NCI-H2107 treated with DMSO at 0.1 percent for 48 hours (cell line): ENCODE measurements at regions not wholly inside any gene's neighbourhood (a gene's known extent, or its start where the extent isn't known, plus 50 kb on each side); places are given as distances from the start of the nearest gene placed in this dataset.

Source experiments
- DNase-seq: peaks from one replicate; lab custom pipeline; 2025; ENCODE audit not compliant: unreplicated experiment; lab: John Stamatoyannopoulos, UW

DNA sequence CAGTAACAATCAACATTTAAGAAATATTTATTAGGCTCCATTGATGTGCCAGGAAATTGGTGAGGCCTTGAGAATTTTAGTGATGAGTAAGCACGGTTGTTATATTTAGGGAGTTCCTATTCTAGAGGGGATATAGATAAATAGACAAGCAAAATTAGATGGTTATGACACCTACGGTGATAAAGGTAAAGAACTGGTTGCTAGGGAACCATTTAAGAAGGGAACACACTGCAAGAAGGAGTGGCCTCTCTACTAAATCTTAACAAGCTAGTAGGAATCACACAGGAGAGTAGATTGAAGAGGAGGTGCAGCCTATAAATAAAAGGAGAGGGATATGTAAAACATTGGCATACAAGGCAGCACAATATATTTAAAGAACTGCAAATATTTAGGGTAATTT lies 155.2 kb downstream of the LRIG3 start:
- no peak for DNase-seq

DNA sequence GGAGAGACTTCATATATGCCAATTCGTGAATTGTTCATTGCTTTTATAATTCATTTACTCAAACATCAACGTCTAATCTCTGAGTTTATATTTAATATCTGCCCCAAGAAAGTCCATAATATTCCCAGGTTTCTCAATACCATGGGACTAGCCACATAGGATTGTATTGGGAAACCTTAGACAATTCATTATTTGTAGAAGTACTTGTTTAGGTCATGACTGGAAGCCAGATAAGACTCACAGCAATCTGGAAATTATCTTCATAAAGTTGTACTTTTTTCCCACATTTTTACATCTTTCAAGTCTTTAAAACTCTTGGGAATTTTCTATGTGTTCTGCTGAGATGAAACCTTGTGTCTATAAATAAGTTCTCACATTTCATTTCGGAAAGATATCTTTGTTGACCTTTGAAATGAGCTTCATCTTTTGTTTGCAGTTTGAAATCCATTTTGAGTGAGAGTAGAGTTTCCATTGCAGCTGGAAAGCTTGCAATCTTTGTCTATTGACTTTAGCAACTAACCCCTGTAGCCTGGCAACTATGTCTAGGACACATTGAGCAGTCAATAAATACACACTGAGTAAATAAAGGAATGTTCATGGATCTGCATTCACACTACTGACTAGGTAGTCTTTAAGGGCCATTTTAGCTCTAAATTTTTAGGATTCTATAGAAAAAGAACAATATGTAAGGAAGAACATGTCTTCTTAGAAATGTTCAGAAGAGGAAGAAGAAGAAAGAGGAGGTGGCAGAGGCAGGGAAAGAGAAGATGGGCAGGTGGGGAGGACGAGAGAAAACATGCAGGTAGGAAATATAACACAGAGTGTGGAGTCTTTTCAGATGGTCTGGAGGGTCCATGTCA lies 154.4 kb downstream of the LRIG3 start:
- DNase-seq = no peak

DNA sequence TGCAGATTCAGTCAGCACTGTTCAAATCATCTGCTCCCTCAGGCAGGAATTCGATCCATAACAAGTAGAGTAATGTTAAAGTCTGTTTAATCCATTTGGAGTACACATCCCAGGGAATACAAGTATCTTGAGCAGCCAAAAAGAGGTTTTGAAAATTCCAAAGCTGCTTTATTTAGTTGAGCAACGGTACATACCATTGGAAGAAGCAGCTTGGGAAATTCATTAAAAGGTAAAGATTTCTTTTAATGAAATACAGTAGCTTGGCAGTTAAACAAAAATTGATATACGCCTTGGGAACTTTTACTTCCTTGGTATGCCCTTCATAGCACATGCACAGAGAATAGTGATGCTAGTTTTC lies 153.8 kb downstream of the LRIG3 start:
- DNase-seq = no peak

DNA sequence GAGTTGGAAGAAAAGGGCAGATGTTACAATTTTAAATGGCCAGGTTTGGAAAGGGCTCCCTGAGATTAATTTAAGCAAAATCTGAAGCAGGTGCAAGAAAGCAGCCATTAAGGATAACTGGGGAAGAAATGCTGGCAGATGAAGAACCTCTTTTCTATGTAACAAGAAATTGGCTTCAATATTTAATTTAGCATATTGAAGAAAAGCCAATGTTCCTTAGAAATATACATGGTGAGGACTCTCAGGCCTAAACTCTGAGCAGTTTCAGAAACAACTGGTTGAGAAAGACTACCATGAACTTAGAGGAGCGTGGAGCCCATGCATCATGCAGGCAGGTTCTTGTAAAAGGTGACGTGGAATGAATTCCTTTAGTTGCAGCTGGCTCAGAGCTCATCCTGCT lies 152.8 kb downstream of the LRIG3 start:
- DNase-seq = no peak

DNA sequence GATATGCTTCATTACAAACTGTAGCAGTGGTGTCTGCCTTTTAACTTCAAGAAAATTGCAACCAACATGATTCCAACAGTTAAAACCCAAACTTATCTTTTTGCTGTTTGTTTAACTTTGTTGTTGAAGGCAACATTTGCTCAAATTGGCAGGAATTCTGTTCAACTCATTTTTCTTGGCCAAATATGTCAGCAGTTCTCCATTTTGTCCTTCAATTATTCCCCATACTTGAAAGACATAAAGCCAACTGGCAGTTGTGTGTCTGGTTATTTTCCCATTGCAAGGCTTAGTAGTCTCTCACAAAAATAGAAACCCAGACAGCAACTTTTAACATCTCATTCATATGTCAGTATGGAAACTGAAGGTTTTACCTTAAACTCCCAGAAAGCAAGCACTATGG lies 146.3 kb downstream of the LRIG3 start:
- no peak for DNase-seq

DNA sequence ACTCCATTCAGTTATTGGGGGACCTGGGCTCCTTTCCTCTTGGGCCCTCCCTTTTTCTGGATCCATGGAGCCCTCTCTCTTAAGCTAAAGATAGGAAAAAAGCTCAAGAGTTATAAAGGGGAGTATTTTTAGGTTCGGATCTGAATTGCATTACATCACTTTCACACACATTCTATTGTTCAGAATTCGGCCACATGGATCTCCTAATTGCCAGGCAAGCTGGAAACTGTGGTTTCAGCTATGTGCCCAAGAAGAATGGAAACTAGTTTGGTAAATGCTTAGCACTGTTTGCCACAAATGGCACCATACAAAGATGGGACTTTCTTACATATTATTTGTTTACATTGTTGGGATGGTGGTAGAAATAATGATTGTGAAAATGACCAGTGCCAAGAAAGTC lies 145.6 kb downstream of the LRIG3 start:
- DNase-seq = no peak

DNA sequence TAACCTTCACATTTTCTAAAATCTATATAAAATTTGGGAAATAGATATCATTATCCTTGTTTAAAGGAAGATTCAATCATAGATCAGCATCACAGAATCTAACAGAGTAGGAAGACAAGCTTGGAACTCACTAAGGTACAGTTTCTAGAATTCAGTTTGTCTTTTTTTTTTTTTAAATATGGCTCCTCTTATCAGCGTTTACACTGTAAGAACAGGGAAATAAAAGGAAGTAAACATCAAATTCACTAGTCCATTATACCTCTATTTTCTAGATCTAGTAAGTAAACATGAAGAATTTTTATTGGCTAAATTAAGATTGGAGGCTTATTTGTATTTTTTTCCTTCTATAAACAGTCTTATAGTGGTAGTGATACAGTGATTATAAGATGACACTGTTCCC lies 144.9 kb downstream of the LRIG3 start:
- DNase-seq = no peak

DNA sequence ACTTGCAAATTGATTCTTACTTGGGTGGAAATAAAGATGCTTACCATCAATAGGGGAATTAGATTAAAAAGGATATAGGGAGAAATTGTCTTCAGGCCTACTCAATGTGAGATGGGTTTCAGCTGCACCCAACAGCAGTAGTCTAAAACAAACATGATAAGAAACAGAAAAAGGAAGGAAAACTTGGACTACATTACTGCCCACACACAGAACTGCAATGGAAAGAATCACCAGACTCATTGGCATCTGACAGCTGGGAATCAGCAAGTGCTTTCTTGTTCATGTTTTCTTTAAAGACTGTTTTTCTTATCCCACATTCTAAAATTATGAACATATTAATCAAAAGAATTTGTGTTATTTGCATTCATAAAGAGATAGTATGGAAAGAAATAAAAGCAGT lies 144.2 kb downstream of the LRIG3 start:
- no peak for DNase-seq

DNA sequence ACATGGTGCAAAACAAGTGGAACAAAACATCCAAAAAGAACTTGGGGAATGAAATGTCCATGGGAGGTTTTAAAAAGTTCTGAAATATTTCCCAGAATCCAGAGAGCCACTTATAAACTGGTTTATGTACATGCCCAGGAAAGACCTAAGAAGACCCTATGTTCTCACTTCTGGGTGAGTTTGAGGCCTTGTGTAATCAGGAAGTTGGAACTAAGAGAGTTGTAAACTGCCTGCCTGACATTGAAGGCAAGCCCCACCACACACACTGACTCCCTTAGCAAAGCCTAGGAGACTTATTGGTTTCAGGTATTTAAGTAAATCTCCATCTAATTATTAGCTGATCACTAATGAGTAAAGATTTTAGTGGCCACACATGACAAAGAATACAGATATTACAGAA lies 142.5 kb downstream of the LRIG3 start:
- DNase-seq = no peak

DNA sequence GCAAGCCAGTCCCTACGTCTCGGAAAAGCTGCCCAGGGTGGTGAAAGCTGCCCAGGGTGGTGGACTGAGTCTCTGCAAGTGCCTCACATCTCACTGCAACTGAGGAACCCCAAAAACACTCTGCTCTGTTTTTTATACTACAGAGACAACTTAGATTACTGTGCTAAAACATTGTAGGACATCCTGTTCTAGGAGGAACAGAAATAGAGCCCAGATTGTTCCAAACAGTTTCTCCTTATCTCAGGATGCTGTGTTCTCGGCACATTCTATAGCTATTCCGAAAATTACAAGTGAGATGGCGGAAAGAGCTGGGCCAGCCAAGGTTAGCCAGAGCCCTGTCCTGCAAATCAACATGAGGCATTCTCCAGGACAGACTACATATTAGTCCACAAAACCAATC lies 138.7 kb downstream of the LRIG3 start:
- DNase-seq = no peak

DNA sequence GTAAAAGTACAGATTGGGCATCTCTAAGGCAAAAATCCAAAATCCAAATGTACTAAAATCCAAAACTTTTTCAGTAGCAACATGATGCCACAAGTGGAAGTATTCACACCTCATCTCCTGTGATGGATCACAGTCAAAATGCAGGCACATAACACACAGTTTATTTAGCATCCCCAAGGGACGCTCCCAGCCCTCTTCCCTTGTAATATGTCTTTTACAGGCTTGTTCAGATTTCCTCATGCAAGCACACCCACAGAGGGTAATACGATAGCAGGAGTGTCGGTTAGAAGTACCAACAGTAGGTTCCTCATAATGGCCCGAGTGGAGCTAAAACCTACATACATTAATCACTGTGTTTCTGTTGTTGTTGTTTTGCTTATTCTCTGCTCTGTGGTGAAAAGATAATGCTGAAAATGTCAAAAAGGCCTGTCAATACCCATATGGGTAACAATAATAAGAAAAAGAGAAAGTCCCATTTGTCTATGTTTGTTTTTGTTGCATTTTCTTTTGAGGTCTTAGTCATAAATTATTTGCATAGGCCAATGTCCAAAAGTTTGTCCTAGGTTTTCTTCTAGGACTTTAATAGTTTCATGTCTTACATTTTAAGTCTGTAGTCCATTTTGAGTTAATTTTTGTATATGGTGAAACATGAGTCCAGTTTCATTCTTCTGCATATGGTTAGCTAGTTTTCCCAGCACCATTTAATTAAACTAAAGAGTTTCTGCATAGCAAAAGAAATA lies 133.1 kb downstream of the LRIG3 start:
- DNase-seq = peak; percentile 48

DNA sequence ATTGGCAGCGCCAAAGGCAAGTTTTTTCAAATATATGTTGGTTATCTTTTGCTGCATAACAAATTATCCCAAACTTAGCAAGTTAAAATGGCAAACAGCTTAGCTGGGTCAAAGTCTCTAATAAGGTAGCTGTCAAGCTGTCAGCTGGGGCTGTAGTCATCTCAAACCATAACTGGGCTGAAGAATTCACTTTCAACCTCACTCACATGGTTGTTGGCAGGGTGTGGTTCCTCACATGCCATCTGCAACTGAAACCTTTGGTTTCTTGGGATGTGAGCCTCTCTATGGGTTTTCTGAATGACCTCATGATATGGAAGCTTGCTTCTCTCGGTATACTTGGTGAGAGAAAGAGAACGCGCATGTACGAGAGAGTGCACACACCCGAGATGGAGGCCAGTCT lies 125.4 kb downstream of the LRIG3 start:
- DNase-seq = no peak

DNA sequence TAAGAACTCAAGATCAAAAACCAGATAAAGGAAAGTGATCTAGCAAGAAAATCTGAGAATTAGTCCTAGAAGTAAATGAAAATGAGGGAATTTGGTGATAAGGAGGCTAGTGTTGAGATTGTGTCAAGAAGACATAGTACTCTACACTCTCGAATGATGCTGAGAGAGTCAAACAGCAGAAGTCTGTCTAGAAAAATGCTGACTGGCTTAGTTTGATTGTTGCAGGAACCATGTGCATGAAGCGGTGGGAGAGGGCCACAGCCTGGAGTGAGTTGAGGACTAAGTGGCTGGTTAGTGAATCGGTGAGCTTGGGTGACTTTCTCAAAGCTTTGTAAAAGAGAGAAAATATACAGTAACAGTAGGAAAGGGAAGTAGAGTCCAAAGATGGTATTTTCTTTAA lies 124.5 kb downstream of the LRIG3 start:
- DNase-seq = no peak

DNA sequence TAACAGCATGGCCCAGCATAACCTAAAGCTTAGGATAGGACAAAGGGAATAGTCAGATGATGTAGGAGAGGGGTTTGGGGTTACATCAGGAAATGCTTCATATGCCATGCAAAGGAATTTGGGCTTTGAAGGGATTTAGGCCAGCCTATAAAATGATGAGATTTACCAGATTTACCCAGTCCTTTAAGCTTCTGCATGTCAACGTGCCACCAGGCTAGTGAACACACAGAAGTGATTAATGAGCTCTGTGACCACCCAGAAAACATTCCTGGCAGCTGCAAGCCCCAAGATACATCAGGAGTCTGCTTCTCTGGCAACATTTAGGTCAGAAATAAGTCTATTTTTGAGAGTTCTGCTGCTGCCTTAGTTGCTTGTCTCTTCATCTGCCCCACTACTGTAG lies 118.3 kb downstream of the LRIG3 start:
- DNase-seq = no peak

DNA sequence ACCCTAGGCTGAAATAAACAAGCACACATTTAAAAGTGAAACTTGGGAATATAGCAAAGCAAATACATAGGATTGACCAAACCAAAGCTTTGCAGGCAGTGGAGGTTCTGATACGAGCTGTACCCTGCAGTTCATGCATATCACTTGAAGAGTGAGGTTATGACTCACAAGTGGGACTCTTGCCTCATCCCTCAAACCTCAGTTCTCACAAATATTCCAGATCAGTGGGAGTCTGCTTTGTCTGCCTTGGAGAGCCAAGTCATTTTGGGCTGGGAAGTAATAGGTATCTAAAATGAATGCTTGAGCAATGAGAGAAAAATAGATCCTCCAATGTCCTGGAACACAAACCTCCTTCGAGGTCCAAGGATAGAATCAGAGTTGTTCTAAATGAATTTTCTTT lies 116.4 kb downstream of the LRIG3 start:
- no peak for DNase-seq

DNA sequence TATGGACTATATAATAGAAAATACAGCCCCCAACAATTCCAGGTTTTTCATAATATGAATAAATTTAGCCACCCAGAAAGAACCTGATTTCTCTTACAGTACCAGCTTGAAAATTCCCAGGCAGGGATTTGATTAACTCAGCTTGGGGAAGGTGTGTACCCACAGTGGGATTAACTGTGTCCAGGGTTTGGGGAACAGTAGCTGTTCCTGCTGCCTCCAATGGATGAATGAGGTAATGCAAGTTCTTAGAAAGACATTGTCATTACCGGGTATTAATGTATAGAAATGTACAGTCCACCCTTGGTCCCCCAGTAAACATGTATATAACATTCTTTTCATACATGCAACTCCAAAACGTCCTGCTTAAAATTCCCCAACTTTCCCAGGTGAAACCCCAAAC lies 115.6 kb downstream of the LRIG3 start:
- no peak for DNase-seq

DNA sequence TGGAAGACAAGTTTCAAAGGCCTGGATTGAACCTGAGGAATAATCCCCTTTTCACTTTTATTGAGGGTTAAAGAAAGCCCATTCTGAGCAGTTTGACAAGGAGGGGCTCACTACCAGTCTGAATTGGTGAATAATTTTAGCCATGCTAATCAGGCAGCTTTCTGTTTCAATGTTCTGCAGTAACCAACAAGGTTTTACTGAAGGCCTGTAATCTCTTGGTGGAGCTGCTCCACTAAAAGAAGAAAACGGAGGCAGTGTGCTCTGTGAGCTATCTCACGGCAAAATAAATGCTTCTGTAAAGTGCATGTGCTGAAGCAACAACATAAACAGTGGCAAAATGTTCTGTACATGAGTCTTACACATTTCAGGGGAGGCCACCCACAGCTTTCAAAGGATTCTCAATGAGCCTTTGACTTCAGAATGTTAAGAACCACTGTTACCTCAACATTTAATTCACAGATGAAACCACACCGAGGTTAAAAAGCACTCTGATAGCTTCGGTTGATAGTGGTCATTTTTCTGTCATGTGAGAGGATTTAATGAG lies 111.2 kb downstream of the LRIG3 start:
- DNase-seq = no peak

DNA sequence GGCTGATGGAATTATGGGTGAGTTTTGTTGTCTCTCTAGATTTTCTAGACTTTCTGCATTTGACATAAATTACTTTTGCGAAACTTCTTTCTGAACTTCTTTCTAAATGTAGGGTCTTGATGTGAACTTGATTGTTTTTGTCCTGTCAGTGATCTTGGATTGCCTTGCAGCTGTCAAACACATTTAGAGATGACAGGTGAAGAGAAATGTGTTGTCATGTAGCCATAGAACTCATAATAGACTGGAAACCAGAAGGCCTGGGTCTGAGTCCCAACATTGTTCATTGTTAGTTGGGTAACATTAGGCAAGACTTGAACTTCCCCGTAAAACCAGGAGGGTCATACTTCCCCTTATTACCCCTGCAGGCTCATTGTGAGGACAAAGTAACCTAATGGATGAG lies 109.0 kb downstream of the LRIG3 start:
- no peak for DNase-seq

DNA sequence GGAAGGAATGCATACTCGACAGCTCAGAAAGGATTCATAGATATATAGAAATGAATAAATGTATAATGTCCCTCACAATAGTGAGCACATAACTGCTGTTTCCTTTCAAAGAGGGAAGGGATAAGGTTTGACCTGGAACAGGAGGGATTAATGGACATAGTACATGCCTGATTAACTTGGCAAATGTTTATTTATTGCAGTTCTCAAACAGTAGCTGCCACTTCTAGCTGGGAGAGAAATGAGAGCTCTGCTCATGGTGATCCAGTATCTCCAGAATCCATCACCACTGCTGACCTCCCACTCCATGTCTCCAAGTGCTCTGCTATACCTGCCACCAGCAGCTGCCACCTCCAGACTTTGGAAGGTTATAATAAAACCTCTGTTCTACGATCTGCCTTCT lies 108.1 kb downstream of the LRIG3 start:
- no peak for DNase-seq

DNA sequence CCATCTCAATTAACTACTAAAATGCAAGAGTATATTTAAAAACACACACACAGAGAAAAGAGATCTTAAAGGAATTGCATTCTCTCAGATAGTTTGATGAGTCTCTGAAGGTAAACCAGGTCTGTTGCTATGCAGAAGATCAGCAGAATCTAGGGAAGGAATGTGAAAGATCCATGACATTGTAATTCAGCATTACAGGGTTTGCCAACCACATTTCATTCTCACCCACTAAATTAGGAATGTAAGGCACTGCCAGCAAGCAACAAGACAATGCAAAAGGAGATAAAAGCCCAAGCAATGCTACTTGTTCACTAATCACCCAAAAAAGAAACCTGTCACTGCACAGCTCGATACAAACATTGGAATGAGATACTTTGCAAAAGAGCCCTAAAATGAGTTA lies 106.3 kb downstream of the LRIG3 start:
- no peak for DNase-seq

DNA sequence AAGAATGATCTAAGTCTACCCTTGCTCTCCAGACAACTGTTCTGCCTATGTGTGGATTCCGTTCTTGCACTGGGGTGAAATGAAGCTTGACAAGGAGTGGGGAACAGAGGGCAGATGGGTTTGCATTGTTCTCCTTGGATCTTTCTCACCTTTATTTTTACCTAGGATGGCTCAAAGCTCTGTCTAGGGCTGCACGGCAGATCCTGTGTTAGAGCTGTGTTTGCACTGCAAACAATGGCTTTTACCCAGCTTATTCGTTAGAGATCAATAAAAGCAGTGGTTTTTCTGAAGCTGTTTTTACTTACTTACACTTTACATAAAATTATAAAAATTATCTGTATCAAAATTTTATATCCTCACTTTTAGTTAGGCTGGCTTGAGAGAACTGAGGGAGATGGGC lies 105.1 kb downstream of the LRIG3 start:
- DNase-seq = no peak

DNA sequence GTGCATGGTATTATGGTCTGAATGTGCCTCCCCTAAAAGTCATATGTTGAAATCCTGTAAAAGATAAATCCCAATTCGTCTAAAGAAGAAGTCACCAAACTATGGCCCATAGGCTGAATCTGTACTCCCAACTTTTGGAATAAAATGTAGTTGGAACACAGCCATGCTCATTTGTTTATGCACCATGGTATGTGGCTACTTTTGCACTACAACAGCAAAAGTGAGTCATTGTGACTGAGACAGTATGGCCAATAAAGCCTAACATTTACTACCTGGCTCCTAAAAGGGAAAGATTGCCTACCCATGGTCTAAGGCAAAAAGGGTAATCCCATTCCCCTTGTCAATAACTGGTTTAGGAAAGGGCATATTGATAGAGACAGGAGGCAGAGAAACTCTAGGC lies 101.8 kb downstream of the LRIG3 start:
- DNase-seq = no peak
